Activated CD4-positive, CD25-positive, alpha-beta regulatory T cell treated with anti-CD3 and anti-CD28 coated beads, Interleukin-2, amount 50 U/mL, for 72 hours (primary cell): ENCODE measurements at regions not wholly inside any gene's neighbourhood (a gene's known extent, or its start where the extent isn't known, plus 50 kb on each side); places are given as distances from the start of the nearest gene placed in this dataset.

Source experiments
- DNase-seq: peaks from one replicate; pipeline ENCODE4 v3.0.0; 2021

- no peak for DNase-seq
These were observed 63.8 kb upstream of the CCNG1 start for GRCh38 chr5:163373436-163374084.

GRCh38 chr5:163377982-163378381 is 59.4 kb upstream of the CCNG1 start:
- no peak for DNase-seq

- DNase-seq, result no peak
These were observed 57.9 kb upstream of the CCNG1 start for GRCh38 chr5:163379298-163380155.

- DNase-seq, result no peak
These were observed 55.6 kb upstream of the CCNG1 start for GRCh38 chr5:163381832-163382231.

- no peak for DNase-seq
These were observed 53.6 kb upstream of the CCNG1 start for GRCh38 chr5:163383754-163384153.

GRCh38 chr5:163384669-163385068 is 52.7 kb upstream of the CCNG1 start:
- DNase-seq, result no peak

- DNase-seq, result no peak
These were observed 52.1 kb upstream of the CCNG1 start for GRCh38 chr5:163385271-163385670.

GRCh38 chr5:163385824-163386223 is 51.6 kb upstream of the CCNG1 start:
- DNase-seq, result no peak

GRCh38 chr5:163386352-163386751 is 51.0 kb upstream of the CCNG1 start:
- DNase-seq, result no peak

GRCh38 chr5:163387589-163388343 is 49.6 kb upstream of the CCNG1 start:
- DNase-seq, result no peak
